ENCODE measurements at regions not wholly inside any gene's neighbourhood (a gene's known extent, or its start where the extent isn't known, plus 50 kb on each side); places are given as distances from the start of the nearest gene placed in this dataset.

DNA sequence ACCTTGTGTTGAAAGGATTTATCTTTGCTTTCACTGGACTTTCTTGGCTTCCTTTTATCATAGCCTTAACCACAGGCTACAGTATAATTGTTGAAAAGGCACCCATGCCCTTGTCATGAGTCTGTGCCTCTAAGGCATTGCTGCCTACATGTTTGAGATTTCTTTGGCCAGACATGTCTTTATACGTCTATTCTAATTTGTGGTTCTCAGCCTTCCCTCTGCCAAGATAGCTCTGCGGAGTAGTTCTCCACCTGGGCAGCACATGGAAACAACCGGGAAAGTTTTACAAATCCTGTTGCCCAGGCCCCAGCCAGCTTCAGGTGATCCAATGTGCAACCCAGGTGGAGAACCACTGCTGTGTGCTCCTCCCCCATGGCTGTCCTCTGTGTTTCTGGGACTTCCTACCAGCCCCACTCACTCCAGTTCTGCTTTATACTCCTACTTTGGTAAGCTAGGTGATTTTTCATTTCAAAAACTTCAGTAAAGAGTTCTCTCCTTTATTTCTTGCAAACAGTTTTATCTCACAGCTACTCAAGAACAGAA is 159.6 kb upstream of the MYLIP start:
- Mint-ChIP-seq H3K4me3 (no peak overlapping the region), H3K27ac (no peak overlapping the region), H3K36me3 (no peaks in the 10 kb centered on the region), H3K9me3 (peaks cover 4 to 17% (median 7%) of the 10 kb centered on the region in 3 donors), H3K4me1 (no peaks in the 10 kb centered on the region), H3K27me3 (no peaks in the 10 kb centered on the region)
- no peak for DNase-seq
- ATAC-seq (replicated peaks in 1 of 4) = no peak
- Histone ChIP-seq H3K4me1 (ENCODE audit: control insufficient read depth in 1 of 2, extremely low read depth in 1 of 2, insufficient read depth in 2 of 2, low read length in 2 of 2) (no peaks in the 10 kb centered on the region), H3K36me3 (ENCODE audit: control insufficient read depth in 2 of 2, extremely low read depth in 1 of 2, insufficient read depth in 1 of 2, low read length in 1 of 2) (no peaks in the 10 kb centered on the region), H3K27ac (ENCODE audit: low read length) (no peak overlapping the region), H3K4me3 (ENCODE audit: control insufficient read depth in 1 of 2, extremely low read depth in 1 of 2, low read length in 1 of 2) (no peak overlapping the region), H3K27me3 (replicated peaks in 1 of 2; ENCODE audit: control insufficient read depth in 2 of 2, extremely low read depth in 1 of 2, insufficient read depth in 2 of 2, low read length in 1 of 2) (peaks cover 0 to 3% of the 10 kb centered on the region in 2 experiments), H3K9me3 (no peaks in the 10 kb centered on the region)
- ChIA-PET CTCF (interaction anchor here in 1 of 2 donors (0.7 kb wide), 1 partner anchor 812 kb away, joined by 6 read pairs; no protein-coding TSS in a partner anchor), POLR2A (no interaction called here)
- 89% methylated on average over 3 of the region's 3 CpGs for WGBS (ENCODE audit: insufficient coverage)

DNA sequence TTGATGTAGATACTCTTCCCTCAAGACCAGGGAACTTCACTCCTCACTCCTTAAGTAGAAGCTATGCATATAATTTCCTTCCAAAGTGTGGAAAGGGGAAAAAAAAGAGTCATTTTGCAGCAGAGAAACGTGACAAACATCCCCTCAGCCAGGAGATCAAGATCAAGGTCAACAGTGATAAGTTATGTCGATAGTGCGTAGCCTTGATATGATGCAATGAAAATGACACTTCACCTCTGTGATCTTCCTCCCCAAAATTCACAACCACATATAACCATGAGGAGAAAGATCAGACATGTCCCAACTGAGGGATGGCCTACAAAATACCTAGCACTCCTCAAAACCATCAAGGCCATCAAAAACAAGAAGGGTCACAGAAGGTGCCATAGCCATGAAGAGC is 160.4 kb upstream of the MYLIP start:
- no CpG with 5 or more reads among the region's 3 CpGs for WGBS (ENCODE audit: insufficient coverage)
- Histone ChIP-seq H3K9me3 (no peaks in the 10 kb centered on the region), H3K4me1 (ENCODE audit: control insufficient read depth in 1 of 2, extremely low read depth in 1 of 2, insufficient read depth in 2 of 2, low read length in 2 of 2) (no peaks in the 10 kb centered on the region), H3K27me3 (replicated peaks in 1 of 2; ENCODE audit: control insufficient read depth in 2 of 2, extremely low read depth in 1 of 2, insufficient read depth in 2 of 2, low read length in 1 of 2) (peaks cover 0 to 3% of the 10 kb centered on the region in 2 experiments), H3K36me3 (ENCODE audit: control insufficient read depth in 2 of 2, extremely low read depth in 1 of 2, insufficient read depth in 1 of 2, low read length in 1 of 2) (no peaks in the 10 kb centered on the region), H3K4me3 (ENCODE audit: control insufficient read depth in 1 of 2, extremely low read depth in 1 of 2, low read length in 1 of 2) (no peak overlapping the region), H3K27ac (ENCODE audit: low read length) (no peak overlapping the region)
- no peaks in the 10 kb centered on the region for H3K27me3 Mint-ChIP-seq
- ChIA-PET CTCF (no interaction called here), POLR2A (no interaction called here)
- no peak overlapping the region for H3K4me3 Mint-ChIP-seq
- no peak overlapping the region for H3K27ac Mint-ChIP-seq
- peaks cover 0 to 5% (median 0%) of the 10 kb centered on the region in 3 donors for H3K4me1 Mint-ChIP-seq
- DNase-seq (no peak), ATAC-seq (replicated peaks in 1 of 4) (no peak)
- no peaks in the 10 kb centered on the region for H3K36me3 Mint-ChIP-seq
- H3K9me3 Mint-ChIP-seq = peaks cover 0 to 9% (median 0%) of the 10 kb centered on the region in 3 donors

DNA sequence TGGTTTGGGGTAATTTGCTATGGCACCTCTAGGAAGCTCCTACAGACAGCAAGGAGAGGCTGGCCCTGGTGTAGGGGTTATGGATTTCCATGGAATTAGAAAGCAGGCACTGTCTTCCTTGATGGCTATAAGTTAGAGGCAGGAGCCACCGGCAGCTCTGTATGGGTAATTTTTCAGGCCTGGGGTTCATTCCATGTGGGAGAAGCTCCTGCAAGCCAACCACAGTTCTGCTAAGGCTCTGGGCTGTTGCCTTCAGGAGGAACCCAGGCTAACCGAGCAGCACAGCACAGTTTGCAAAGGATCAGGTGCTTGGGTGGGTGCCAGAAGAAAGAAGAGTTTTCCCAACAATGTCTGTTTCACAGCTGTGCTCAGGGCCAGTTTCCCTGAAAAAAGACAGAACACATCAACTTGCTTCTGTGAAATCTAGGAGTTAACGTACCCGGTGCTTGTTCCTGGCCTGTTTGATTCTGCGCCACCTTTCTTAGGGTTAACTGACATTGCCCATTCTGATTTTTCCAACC is 162.8 kb upstream of the MYLIP start:
- H3K27me3 Mint-ChIP-seq = no peaks in the 10 kb centered on the region
- no peak overlapping the region for H3K4me3 Mint-ChIP-seq
- Histone ChIP-seq H3K36me3 (ENCODE audit: control insufficient read depth in 2 of 2, extremely low read depth in 1 of 2, insufficient read depth in 1 of 2, low read length in 1 of 2) (no peaks in the 10 kb centered on the region), H3K27me3 (replicated peaks in 1 of 2; ENCODE audit: control insufficient read depth in 2 of 2, extremely low read depth in 1 of 2, insufficient read depth in 2 of 2, low read length in 1 of 2) (peaks cover 0 to 3% of the 10 kb centered on the region in 2 experiments), H3K27ac (ENCODE audit: low read length) (no peak overlapping the region), H3K9me3 (no peaks in the 10 kb centered on the region), H3K4me1 (ENCODE audit: control insufficient read depth in 1 of 2, extremely low read depth in 1 of 2, insufficient read depth in 2 of 2, low read length in 2 of 2) (peaks cover 0 to 2% of the 10 kb centered on the region in 2 experiments), H3K4me3 (ENCODE audit: control insufficient read depth in 1 of 2, extremely low read depth in 1 of 2, low read length in 1 of 2) (no peak overlapping the region)
- H3K4me1 Mint-ChIP-seq = peaks cover 8 to 22% (median 11%) of the 10 kb centered on the region in 3 donors
- ChIA-PET CTCF (no interaction called here), POLR2A (no interaction called here)
- H3K36me3 Mint-ChIP-seq = no peaks in the 10 kb centered on the region
- DNase-seq (no peak), ATAC-seq (replicated peaks in 1 of 4) (no peak)
- no peak overlapping the region for H3K27ac Mint-ChIP-seq
- 94% methylated on average over 5 of the region's 5 CpGs for WGBS (ENCODE audit: insufficient coverage)
- H3K9me3 Mint-ChIP-seq = no peaks in the 10 kb centered on the region

- Histone ChIP-seq H3K27ac (ENCODE audit: low read length) (no peak overlapping the region), H3K36me3 (ENCODE audit: control insufficient read depth in 2 of 2, extremely low read depth in 1 of 2, insufficient read depth in 1 of 2, low read length in 1 of 2) (no peaks in the 10 kb centered on the region), H3K9me3 (no peaks in the 10 kb centered on the region), H3K4me3 (ENCODE audit: control insufficient read depth in 1 of 2, extremely low read depth in 1 of 2, low read length in 1 of 2) (no peak overlapping the region), H3K27me3 (replicated peaks in 1 of 2; ENCODE audit: control insufficient read depth in 2 of 2, extremely low read depth in 1 of 2, insufficient read depth in 2 of 2, low read length in 1 of 2) (peaks cover 0 to 3% of the 10 kb centered on the region in 2 experiments), H3K4me1 (ENCODE audit: control insufficient read depth in 1 of 2, extremely low read depth in 1 of 2, insufficient read depth in 2 of 2, low read length in 2 of 2) (peaks cover 0 to 2% of the 10 kb centered on the region in 2 experiments)
- WGBS (ENCODE audit: insufficient coverage) = no CpG with 5 or more reads among the region's 2 CpGs
- CTCF ChIA-PET = interaction anchor here in 1 of 2 donors (0.6 kb wide), 1 partner anchor 159 kb away, joined by 4 read pairs; no protein-coding TSS in a partner anchor
- peaks cover 8 to 26% (median 11%) of the 10 kb centered on the region in 3 donors for H3K4me1 Mint-ChIP-seq
- POLR2A ChIA-PET = no interaction called here
- no peaks in the 10 kb centered on the region for H3K36me3 Mint-ChIP-seq
- H3K4me3 Mint-ChIP-seq = no peak overlapping the region
- no peak overlapping the region for H3K27ac Mint-ChIP-seq
- DNase-seq (no peak), ATAC-seq (replicated peaks in 1 of 4) (no peak)
- no peaks in the 10 kb centered on the region for H3K9me3 Mint-ChIP-seq
- no peaks in the 10 kb centered on the region for H3K27me3 Mint-ChIP-seq
Measured at GRCh38 chr6:15962449-15962764, 166.5 kb upstream of the MYLIP start.

DNA sequence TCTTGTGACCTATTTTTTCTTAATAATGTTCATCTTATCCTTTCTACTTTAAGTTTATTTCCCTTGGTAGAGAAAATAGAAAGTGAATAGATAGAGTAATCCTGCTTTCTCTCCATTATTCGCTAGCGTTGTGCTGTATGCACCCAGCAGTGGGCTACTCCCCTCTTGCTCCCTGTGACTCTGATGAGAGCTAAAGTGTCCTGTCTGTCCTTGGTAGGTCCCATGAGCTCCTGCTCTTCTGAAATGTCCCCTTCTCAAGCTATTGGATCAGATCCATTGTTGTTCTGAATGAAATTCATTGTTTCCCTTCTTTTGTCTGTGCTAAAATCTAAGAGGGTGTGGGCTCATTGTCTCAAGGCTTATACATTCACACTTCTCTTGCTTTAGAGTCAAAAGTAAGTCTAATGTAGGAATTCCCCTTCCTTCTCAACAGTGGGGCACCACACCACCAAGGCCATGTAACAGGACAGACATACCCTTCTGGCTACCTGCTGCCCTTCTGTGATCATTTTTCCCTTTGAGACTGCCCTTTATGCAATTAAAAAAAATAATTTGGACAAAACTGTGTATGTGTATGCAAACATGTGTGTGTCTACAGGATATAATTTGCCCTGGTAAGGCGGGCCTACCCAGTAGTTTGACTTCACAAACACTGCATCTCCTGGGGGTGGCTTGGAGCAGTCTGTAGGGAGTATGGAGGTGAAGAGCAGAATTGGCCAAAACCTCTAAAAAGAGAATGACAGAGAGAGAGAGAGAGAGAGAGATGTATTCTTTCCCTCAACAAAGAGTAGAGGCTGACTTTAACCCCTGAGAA is 167.0 kb upstream of the MYLIP start:
- H3K9me3 Mint-ChIP-seq = no peaks in the 10 kb centered on the region
- ChIA-PET CTCF (no interaction called here), POLR2A (no interaction called here)
- Histone ChIP-seq H3K4me1 (ENCODE audit: control insufficient read depth in 1 of 2, extremely low read depth in 1 of 2, insufficient read depth in 2 of 2, low read length in 2 of 2) (peaks cover 0 to 2% of the 10 kb centered on the region in 2 experiments), H3K27me3 (replicated peaks in 1 of 2; ENCODE audit: control insufficient read depth in 2 of 2, extremely low read depth in 1 of 2, insufficient read depth in 2 of 2, low read length in 1 of 2) (peaks cover 0 to 3% of the 10 kb centered on the region in 2 experiments), H3K36me3 (ENCODE audit: control insufficient read depth in 2 of 2, extremely low read depth in 1 of 2, insufficient read depth in 1 of 2, low read length in 1 of 2) (no peaks in the 10 kb centered on the region), H3K9me3 (no peaks in the 10 kb centered on the region), H3K4me3 (ENCODE audit: control insufficient read depth in 1 of 2, extremely low read depth in 1 of 2, low read length in 1 of 2) (no peak overlapping the region), H3K27ac (ENCODE audit: low read length) (no peak overlapping the region)
- H3K4me1 Mint-ChIP-seq = peaks cover 8 to 26% (median 11%) of the 10 kb centered on the region in 3 donors
- H3K4me3 Mint-ChIP-seq = no peak overlapping the region
- ATAC-seq (replicated peaks in 1 of 4) (no peak), DNase-seq (no peak)
- H3K36me3 Mint-ChIP-seq = no peaks in the 10 kb centered on the region
- no CpG with 5 or more reads among the region's 3 CpGs for WGBS (ENCODE audit: insufficient coverage)
- no peak overlapping the region for H3K27ac Mint-ChIP-seq
- peaks cover 0 to 4% of the 10 kb centered on the region in 2 donors for H3K27me3 Mint-ChIP-seq

- ChIA-PET POLR2A (no interaction called here), CTCF (no interaction called here)
- Mint-ChIP-seq H3K9me3 (no peaks in the 10 kb centered on the region), H3K27ac (no peak overlapping the region), H3K27me3 (peaks cover 0 to 6% of the 10 kb centered on the region in 2 donors), H3K4me3 (no peak overlapping the region), H3K36me3 (no peaks in the 10 kb centered on the region), H3K4me1 (peaks cover 12 to 33% (median 18%) of the 10 kb centered on the region in 3 donors)
- no peak for DNase-seq
- no peaks in the 10 kb centered on the region for H3K9me3 ChIP-seq
- H3K4me3 ChIP-seq (ENCODE audit: control insufficient read depth in 1 of 2, extremely low read depth in 1 of 2, low read length in 1 of 2) = no peak overlapping the region
- ATAC-seq (replicated peaks in 1 of 4) = no peak
- H3K27ac ChIP-seq (ENCODE audit: low read length) = no peak overlapping the region
- H3K27me3 ChIP-seq (replicated peaks in 1 of 2; ENCODE audit: control insufficient read depth in 2 of 2, extremely low read depth in 1 of 2, insufficient read depth in 2 of 2, low read length in 1 of 2) = peaks cover 0 to under 1% of the 10 kb centered on the region in 2 experiments
- H3K36me3 ChIP-seq (ENCODE audit: control insufficient read depth in 2 of 2, extremely low read depth in 1 of 2, insufficient read depth in 1 of 2, low read length in 1 of 2) = no peaks in the 10 kb centered on the region
- 67% methylated on average over 3 of the region's 7 CpGs for WGBS (ENCODE audit: insufficient coverage)
- H3K4me1 ChIP-seq (ENCODE audit: control insufficient read depth in 1 of 2, extremely low read depth in 1 of 2, insufficient read depth in 2 of 2, low read length in 2 of 2) = peaks cover 2 to 5% of the 10 kb centered on the region in 2 experiments
Measured at GRCh38 chr6:15960740-15961634, 167.9 kb upstream of the MYLIP start.
